ENCODE measurements at regions not wholly inside any gene's neighbourhood (a gene's known extent, or its start where the extent isn't known, plus 50 kb on each side); places are given as distances from the start of the nearest gene placed in this dataset.

GRCh38 chr4:19260346-19260745 lies 991.4 kb upstream of the SLIT2 start:
- TF ChIP-seq CTCF (IDR thresholded peaks at IDR 0.05; ENCODE audit: extremely low read depth in 1 of 2, insufficient read depth in 1 of 2, low read depth in 1 of 2, low read length in 2 of 2), result no peak
- no peak for TF ChIP-seq EZH2 (IDR thresholded peaks at IDR 0.05; ENCODE audit: borderline replicate concordance, low read depth, low read length, severe bottlenecking)
- no peak for TF ChIP-seq POLR2AphosphoS5 (IDR thresholded peaks at IDR 0.05; ENCODE audit: insufficient read depth, low read depth, low read length)
- TF ChIP-seq POLR2A (IDR thresholded peaks at IDR 0.05; ENCODE audit: low read depth, low read length), result no peak
- TF ChIP-seq MYC (IDR thresholded peaks at IDR 0.05; ENCODE audit: low read depth, low read length), result no peak
- TF ChIP-seq JUN (IDR thresholded peaks at IDR 0.05; ENCODE audit: borderline replicate concordance, insufficient read depth, insufficient read length, low read depth), result no peak

All from endothelial cell of umbilical vein (primary cell).